ENCODE measurements at regions not wholly inside any gene's neighbourhood (a gene's known extent, or its start where the extent isn't known, plus 50 kb on each side); places are given as distances from the start of the nearest gene placed in this dataset.

DNA sequence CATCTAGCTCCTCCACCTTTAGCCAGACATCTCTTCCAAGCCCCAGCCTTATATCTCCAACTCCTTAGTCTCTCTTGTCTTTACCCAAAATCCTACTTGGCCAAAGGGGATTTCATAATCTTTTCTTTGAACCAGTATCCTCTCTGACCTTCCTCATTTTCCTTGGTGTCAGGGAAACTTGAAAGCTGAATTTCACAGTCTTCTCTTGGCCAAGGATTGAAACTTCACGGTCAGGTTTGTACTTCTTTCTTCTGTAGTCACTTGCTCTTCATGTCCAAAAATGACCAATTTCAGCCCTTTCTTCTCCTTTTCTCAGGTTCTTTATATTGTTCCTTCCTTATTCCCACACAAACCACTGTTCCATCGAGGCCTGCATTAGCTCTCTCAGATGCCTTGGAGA lies 473.7 kb upstream of the KLF4 start (continued):
- TF ChIP-seq, protein P1, sequence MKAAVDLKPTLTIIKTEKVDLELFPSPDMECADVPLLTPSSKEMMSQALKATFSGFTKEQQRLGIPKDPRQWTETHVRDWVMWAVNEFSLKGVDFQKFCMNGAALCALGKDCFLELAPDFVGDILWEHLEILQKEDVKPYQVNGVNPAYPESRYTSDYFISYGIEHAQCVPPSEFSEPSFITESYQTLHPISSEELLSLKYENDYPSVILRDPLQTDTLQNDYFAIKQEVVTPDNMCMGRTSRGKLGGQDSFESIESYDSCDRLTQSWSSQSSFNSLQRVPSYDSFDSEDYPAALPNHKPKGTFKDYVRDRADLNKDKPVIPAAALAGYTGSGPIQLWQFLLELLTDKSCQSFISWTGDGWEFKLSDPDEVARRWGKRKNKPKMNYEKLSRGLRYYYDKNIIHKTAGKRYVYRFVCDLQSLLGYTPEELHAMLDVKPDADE (IDR thresholded peaks at IDR 0.05), result no peak
- TF ChIP-seq EZH2phosphoT487 (IDR thresholded peaks at IDR 0.05; ENCODE audit: unreplicated experiment), result no peak
- no peak for TF ChIP-seq STAT1 (IDR thresholded peaks at IDR 0.05; ENCODE audit: unreplicated experiment)
- TF ChIP-seq, protein P2, sequence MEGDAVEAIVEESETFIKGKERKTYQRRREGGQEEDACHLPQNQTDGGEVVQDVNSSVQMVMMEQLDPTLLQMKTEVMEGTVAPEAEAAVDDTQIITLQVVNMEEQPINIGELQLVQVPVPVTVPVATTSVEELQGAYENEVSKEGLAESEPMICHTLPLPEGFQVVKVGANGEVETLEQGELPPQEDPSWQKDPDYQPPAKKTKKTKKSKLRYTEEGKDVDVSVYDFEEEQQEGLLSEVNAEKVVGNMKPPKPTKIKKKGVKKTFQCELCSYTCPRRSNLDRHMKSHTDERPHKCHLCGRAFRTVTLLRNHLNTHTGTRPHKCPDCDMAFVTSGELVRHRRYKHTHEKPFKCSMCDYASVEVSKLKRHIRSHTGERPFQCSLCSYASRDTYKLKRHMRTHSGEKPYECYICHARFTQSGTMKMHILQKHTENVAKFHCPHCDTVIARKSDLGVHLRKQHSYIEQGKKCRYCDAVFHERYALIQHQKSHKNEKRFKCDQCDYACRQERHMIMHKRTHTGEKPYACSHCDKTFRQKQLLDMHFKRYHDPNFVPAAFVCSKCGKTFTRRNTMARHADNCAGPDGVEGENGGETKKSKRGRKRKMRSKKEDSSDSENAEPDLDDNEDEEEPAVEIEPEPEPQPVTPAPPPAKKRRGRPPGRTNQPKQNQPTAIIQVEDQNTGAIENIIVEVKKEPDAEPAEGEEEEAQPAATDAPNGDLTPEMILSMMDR (conservative IDR thresholded peaks at IDR 0.05; ENCODE audit: low read depth in 2 of 2), result no peak
- no peak for TF ChIP-seq JUNB (IDR thresholded peaks at IDR 0.05; ENCODE audit: unreplicated experiment)
- no peak for TF ChIP-seq POLR2AphosphoS5 (IDR thresholded peaks at IDR 0.05; ENCODE audit: low read depth)

DNA sequence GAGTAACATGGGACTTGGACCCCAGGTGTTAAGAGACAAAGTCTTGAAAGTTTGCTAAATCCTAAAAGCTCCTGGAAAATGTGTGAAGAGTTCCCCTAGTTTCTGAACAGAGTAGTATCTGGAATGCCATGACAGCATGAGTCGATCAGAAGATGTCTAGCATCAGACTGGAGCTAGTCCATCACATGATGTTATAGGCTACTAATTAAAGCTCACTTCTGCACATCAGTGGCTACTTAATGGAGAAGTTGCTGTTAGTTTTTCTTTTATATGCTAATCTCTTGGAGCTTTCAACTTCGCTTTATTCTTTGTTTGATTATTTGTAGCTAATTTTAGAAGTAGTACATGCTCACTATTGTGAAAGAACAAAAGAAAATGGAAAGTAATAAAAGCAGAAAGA lies 471.3 kb upstream of the KLF4 start:
- Histone ChIP-seq H3K9me2 (ENCODE audit: insufficient read depth) (peaks cover 7% of the 10 kb centered on the region; the same call in 1 of the 2 replicates), H4K20me1 (replicated peaks; ENCODE audit: insufficient read depth) (no peaks in the 10 kb centered on the region), H2AFZ (no peak overlapping the region), H3K4me2 (no peak overlapping the region), H3K4me3 (no peak overlapping the region), H3F3A (replicated peaks; ENCODE audit: low read depth) (no peaks in the 10 kb centered on the region), H3K27me3 (ENCODE audit: insufficient read depth) (no peaks in the 10 kb centered on the region), H3K4me1 (ENCODE audit: insufficient read depth) (no peaks in the 10 kb centered on the region), H3K79me2 (replicated peaks; ENCODE audit: insufficient read depth) (no peaks in the 10 kb centered on the region), H3K27ac (ENCODE audit: low read depth) (no peak overlapping the region), H3K36me3 (ENCODE audit: insufficient read depth) (no peaks in the 10 kb centered on the region)
- no peak overlapping the region for H3K27ac Mint-ChIP-seq
- DNase-seq (ENCODE audit: low spot score), result no peak
- H3K27me3 Mint-ChIP-seq (ENCODE audit: insufficient read depth, low read depth, poor library complexity), result no peaks in the 10 kb centered on the region
- no peak for ATAC-seq
- no peaks in the 10 kb centered on the region for H3K9me3 Mint-ChIP-seq
- H3K4me3 Mint-ChIP-seq, result no peak overlapping the region
- peaks cover 5% of the 10 kb centered on the region; the same call in 2 of the 3 replicates for H3K4me1 Mint-ChIP-seq
- H3K36me3 Mint-ChIP-seq (ENCODE audit: low read depth), result no peaks in the 10 kb centered on the region
- TF ChIP-seq POLR2AphosphoS5 (IDR thresholded peaks at IDR 0.05; ENCODE audit: low read depth), result no peak
- no peak for TF ChIP-seq STAT1 (IDR thresholded peaks at IDR 0.05; ENCODE audit: unreplicated experiment)
- TF ChIP-seq ZNF331 (CRISPR knock-in tag; IDR thresholded peaks at IDR 0.05; ENCODE audit: low read depth), result no peak
- TF ChIP-seq EZH2phosphoT487 (IDR thresholded peaks at IDR 0.05; ENCODE audit: unreplicated experiment), result no peak
- TF ChIP-seq, protein P1 (IDR thresholded peaks at IDR 0.05), result no peak
- no peak for TF ChIP-seq NANOG (IDR thresholded peaks at IDR 0.05; ENCODE audit: borderline replicate concordance)
- no peak for TF ChIP-seq ZNF114 (CRISPR knock-in tag; IDR thresholded peaks at IDR 0.05)
- TF ChIP-seq, protein P3, sequence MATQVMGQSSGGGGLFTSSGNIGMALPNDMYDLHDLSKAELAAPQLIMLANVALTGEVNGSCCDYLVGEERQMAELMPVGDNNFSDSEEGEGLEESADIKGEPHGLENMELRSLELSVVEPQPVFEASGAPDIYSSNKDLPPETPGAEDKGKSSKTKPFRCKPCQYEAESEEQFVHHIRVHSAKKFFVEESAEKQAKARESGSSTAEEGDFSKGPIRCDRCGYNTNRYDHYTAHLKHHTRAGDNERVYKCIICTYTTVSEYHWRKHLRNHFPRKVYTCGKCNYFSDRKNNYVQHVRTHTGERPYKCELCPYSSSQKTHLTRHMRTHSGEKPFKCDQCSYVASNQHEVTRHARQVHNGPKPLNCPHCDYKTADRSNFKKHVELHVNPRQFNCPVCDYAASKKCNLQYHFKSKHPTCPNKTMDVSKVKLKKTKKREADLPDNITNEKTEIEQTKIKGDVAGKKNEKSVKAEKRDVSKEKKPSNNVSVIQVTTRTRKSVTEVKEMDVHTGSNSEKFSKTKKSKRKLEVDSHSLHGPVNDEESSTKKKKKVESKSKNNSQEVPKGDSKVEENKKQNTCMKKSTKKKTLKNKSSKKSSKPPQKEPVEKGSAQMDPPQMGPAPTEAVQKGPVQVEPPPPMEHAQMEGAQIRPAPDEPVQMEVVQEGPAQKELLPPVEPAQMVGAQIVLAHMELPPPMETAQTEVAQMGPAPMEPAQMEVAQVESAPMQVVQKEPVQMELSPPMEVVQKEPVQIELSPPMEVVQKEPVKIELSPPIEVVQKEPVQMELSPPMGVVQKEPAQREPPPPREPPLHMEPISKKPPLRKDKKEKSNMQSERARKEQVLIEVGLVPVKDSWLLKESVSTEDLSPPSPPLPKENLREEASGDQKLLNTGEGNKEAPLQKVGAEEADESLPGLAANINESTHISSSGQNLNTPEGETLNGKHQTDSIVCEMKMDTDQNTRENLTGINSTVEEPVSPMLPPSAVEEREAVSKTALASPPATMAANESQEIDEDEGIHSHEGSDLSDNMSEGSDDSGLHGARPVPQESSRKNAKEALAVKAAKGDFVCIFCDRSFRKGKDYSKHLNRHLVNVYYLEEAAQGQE (IDR thresholded peaks at IDR 0.05; ENCODE audit: unreplicated experiment), result no peak
- no peak for TF ChIP-seq EZH2 (IDR thresholded peaks at IDR 0.05; ENCODE audit: low read depth, unreplicated experiment)
- no peak for TF ChIP-seq JUNB (IDR thresholded peaks at IDR 0.05; ENCODE audit: unreplicated experiment)

Data from GM23338 (cell line).